ENCODE measurements at regions not wholly inside any gene's neighbourhood (a gene's known extent, or its start where the extent isn't known, plus 50 kb on each side); places are given as distances from the start of the nearest gene placed in this dataset.

- no peak overlapping the region for H3K4me3 ChIP-seq
- no peaks in the 10 kb centered on the region for H3K9me3 Mint-ChIP-seq
- H3K36me3 ChIP-seq (ENCODE audit: insufficient read depth), result no peaks in the 10 kb centered on the region
- ATAC-seq, result no peak
- H3K27me3 ChIP-seq (ENCODE audit: insufficient read depth), result no peaks in the 10 kb centered on the region
- no peaks in the 10 kb centered on the region for H3K36me3 Mint-ChIP-seq (ENCODE audit: low read depth)
- no peak overlapping the region for H3K27ac Mint-ChIP-seq
- H2AFZ ChIP-seq, result peak overlapping the region; percentile 74; the same call in 1 of the 2 replicates
- TF ChIP-seq POLR2AphosphoS5 (IDR thresholded peaks at IDR 0.05; ENCODE audit: low read depth) (no peak), REST (IDR thresholded peaks at IDR 0.05; ENCODE audit: unreplicated experiment) (no peak), ETS1 (IDR thresholded peaks at IDR 0.05) (no peak), EZH2phosphoT487 (IDR thresholded peaks at IDR 0.05; ENCODE audit: unreplicated experiment) (no peak), CTCF (conservative IDR thresholded peaks at IDR 0.05; ENCODE audit: low read depth in 2 of 2) (no peak), JUNB (IDR thresholded peaks at IDR 0.05; ENCODE audit: unreplicated experiment) (no peak), CREB1 (CRISPR knock-in tag; IDR thresholded peaks at IDR 0.05; ENCODE audit: low read depth) (no peak), NANOG (IDR thresholded peaks at IDR 0.05; ENCODE audit: borderline replicate concordance) (no peak), ZNF331 (CRISPR knock-in tag; IDR thresholded peaks at IDR 0.05; ENCODE audit: low read depth) (no peak), EZH2 (IDR thresholded peaks at IDR 0.05; ENCODE audit: low read depth, unreplicated experiment) (no peak), ZNF114 (CRISPR knock-in tag; IDR thresholded peaks at IDR 0.05) (no peak)
- peaks cover 2% of the 10 kb centered on the region for H3K27me3 Mint-ChIP-seq (ENCODE audit: insufficient read depth, low read depth, poor library complexity)
- H3K4me3 Mint-ChIP-seq, result no peak overlapping the region
- H3K79me2 ChIP-seq (replicated peaks; ENCODE audit: insufficient read depth), result no peaks in the 10 kb centered on the region
- DNase-seq (ENCODE audit: low spot score), result no peak
- no peaks in the 10 kb centered on the region; the same call in 2 of the 3 replicates for H3K4me1 Mint-ChIP-seq
- no peak overlapping the region for H3K4me2 ChIP-seq
- no peaks in the 10 kb centered on the region for H3F3A ChIP-seq (replicated peaks; ENCODE audit: low read depth)
- no peaks in the 10 kb centered on the region for H4K20me1 ChIP-seq (replicated peaks; ENCODE audit: insufficient read depth)
- no peak overlapping the region for H3K27ac ChIP-seq (ENCODE audit: low read depth)
- 0 out of 2 replicates have a peak, but pooled peaks cover 5% of the 10 kb centered on the region for H3K9me2 ChIP-seq (ENCODE audit: insufficient read depth)
- H3K4me1 ChIP-seq (ENCODE audit: insufficient read depth), result no peaks in the 10 kb centered on the region
Observed at GRCh38 chr16:20192801-20193200, 119.1 kb upstream of the GPR139 start.

Measured in GM23338 (cell line).